Mesendoderm (in vitro differentiated cells): ENCODE measurements at regions not wholly inside any gene's neighbourhood (a gene's known extent, or its start where the extent isn't known, plus 50 kb on each side); places are given as distances from the start of the nearest gene placed in this dataset.
"Not testable (repeated sequence)": the region's sequence is repeated elsewhere in the genome, so short reads cannot be mapped to it uniquely, and the experiment has no call there.

Experiments used
- DNase-seq: peaks from one replicate; pipeline ENCODE4 v3.0.0; 2013
- H2AK5ac ChIP-seq: 2 replicates; pipeline ENCODE4 v1.6.1; 2013; ENCODE audit warnings: low read length, inconsistent platforms
- H2BK120ac ChIP-seq: 2 replicates; pipeline ENCODE4 v1.6.1; 2013; ENCODE audit warnings: low read depth, mild to moderate bottlenecking, low read length, moderate library complexity, mixed read lengths
- H2BK15ac ChIP-seq: replicated peaks from 2 replicates; pipeline ENCODE4 v1.6.1; 2013; ENCODE audit warnings: low read depth, mild to moderate bottlenecking, moderate library complexity
- H2BK5ac ChIP-seq: 2 replicates; pipeline ENCODE4 v1.6.1; 2013; ENCODE audit warnings: low read length, inconsistent platforms
- H3K18ac ChIP-seq: 2 replicates; pipeline ENCODE4 v1.6.1; 2013; ENCODE audit warnings: mild to moderate bottlenecking, low read length, mixed read lengths
- H3K23ac ChIP-seq: one replicate; pipeline ENCODE4 v1.6.1; 2013; ENCODE audit warnings: low read length
- H3K27ac ChIP-seq: 2 replicates; pipeline ENCODE4 v1.5.1; 2013; ENCODE audit warnings: low read depth, mild to moderate bottlenecking, inconsistent platforms, low read length, moderate library complexity
- H3K27me3 ChIP-seq: 2 replicates; pipeline ENCODE4 v1.6.1; 2013; ENCODE audit warnings: low read length, control low read depth, mild to moderate bottlenecking, inconsistent platforms; ENCODE audit not compliant: insufficient read depth, poor library complexity
- H3K36me3 ChIP-seq: 2 replicates; pipeline ENCODE4 v1.6.1; 2013; ENCODE audit warnings: low read length, inconsistent platforms; ENCODE audit not compliant: control insufficient read depth, insufficient read depth
- H3K4ac ChIP-seq: one replicate; pipeline ENCODE4 v1.6.1; 2013; ENCODE audit warnings: low read depth, mild to moderate bottlenecking, low read length, moderate library complexity
- H3K4me1 ChIP-seq: 2 replicates; pipeline ENCODE4 v1.6.1; 2013; ENCODE audit warnings: low read depth, low read length, inconsistent platforms; ENCODE audit not compliant: control insufficient read depth
- H3K4me2 ChIP-seq: 2 replicates; pipeline ENCODE4 v1.6.1; 2013; ENCODE audit warnings: low read length
- H3K4me3 ChIP-seq: 2 replicates; pipeline ENCODE4 v1.5.1; 2013; ENCODE audit warnings: mild to moderate bottlenecking, low read length
- H3K56ac ChIP-seq: one replicate; pipeline ENCODE4 v1.6.1; 2013; ENCODE audit warnings: low read length
- H3K79me1 ChIP-seq: 2 replicates; pipeline ENCODE4 v1.6.1; 2013; ENCODE audit warnings: low read length, inconsistent platforms
- H3K79me2 ChIP-seq: 2 replicates; pipeline ENCODE4 v1.6.1; 2013; ENCODE audit warnings: mild to moderate bottlenecking, low read length; ENCODE audit not compliant: control insufficient read depth, insufficient read depth
- H3K9ac ChIP-seq: 2 replicates; pipeline ENCODE4 v1.6.1; 2013; ENCODE audit warnings: low read length, inconsistent platforms
- H4K5ac ChIP-seq: one replicate; pipeline ENCODE4 v1.6.1; 2013; ENCODE audit warnings: low read length
- H4K8ac ChIP-seq: one replicate; pipeline ENCODE4 v1.6.1; 2013; ENCODE audit warnings: low read depth, mild to moderate bottlenecking, control low read depth, low read length, moderate library complexity
- WGBS: extraction: QIAGEN DNeasy Blood & Tissue Kit; methylation state at CpG from one replicate; pipeline ENCODE4 v1.1.7; 2013; ENCODE audit warnings: low lambda C conversion rate, missing lambda C conversion rate; ENCODE audit not compliant: insufficient coverage; ENCODE audit errors: extremely low coverage; 5-methylcytosine and 5-hydroxymethylcytosine counted together

GRCh38 chrX:19212037-19212436 is 89.8 kb upstream of the ADGRG2 start:
- Histone ChIP-seq H4K5ac (no peak overlapping the region), H3K4me2 (no peak overlapping the region), H3K18ac (no peak overlapping the region), H2AK5ac (no peak overlapping the region), H3K4me3 (no peak overlapping the region), H3K79me2 (no peaks in the 10 kb centered on the region), H3K4me1 (no peaks in the 10 kb centered on the region), H3K4ac (no peak overlapping the region), H2BK15ac (no peak overlapping the region), H2BK120ac (no peak overlapping the region), H3K79me1 (no peaks in the 10 kb centered on the region), H3K9ac (no peak overlapping the region), H3K36me3 (no peaks in the 10 kb centered on the region), H3K23ac (no peak overlapping the region), H3K27ac (no peak overlapping the region), H2BK5ac (no peak overlapping the region), H3K56ac (no peak overlapping the region), H4K8ac (no peak overlapping the region), H3K27me3 (no peaks in the 10 kb centered on the region)
- no peak for DNase-seq

DNA sequence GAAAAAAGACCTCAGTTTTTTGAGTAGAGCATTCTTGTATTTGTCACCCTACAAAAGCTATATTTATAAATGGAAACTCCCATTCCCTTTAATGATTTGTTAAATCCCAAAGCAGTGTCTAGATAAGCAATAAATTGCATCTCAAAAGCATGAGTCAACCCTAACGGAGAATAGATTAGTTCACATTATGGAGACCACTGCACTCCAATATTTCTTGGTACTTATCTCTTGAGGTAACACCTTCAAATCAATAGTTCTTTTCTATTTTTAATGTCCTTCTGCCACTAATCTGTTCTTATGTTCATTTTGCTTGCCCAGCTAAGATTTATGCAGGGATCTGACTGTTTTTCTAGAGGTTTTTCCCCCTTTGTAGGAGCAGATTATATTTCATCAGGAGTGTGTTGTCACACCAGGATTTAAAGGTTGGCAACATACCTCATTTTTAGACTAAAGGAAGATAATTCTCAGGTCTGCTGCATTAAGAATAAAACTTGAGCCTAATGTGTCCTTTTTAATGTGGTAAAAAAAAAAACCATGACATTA is 91.4 kb upstream of the ADGRG2 start:
- no peak overlapping the region for H3K4me3 ChIP-seq
- H2BK5ac ChIP-seq = no peak overlapping the region
- H3K4me1 ChIP-seq = no peaks in the 10 kb centered on the region
- no peak overlapping the region for H3K9ac ChIP-seq
- no peak overlapping the region for H4K8ac ChIP-seq
- H2AK5ac ChIP-seq = no peak overlapping the region
- no peak overlapping the region for H2BK15ac ChIP-seq
- no peak overlapping the region for H2BK120ac ChIP-seq
- WGBS = no CpG with 5 or more reads among the region's 1 CpG
- no peaks in the 10 kb centered on the region for H3K79me1 ChIP-seq
- no peaks in the 10 kb centered on the region for H3K36me3 ChIP-seq
- no peak overlapping the region for H3K23ac ChIP-seq
- no peak overlapping the region for H3K4ac ChIP-seq
- no peak overlapping the region for H3K56ac ChIP-seq
- H3K27me3 ChIP-seq = no peaks in the 10 kb centered on the region
- no peak overlapping the region for H3K18ac ChIP-seq
- no peak overlapping the region for H3K4me2 ChIP-seq
- no peaks in the 10 kb centered on the region for H3K79me2 ChIP-seq
- no peak for DNase-seq
- H3K27ac ChIP-seq = no peak overlapping the region
- no peak overlapping the region for H4K5ac ChIP-seq

DNA sequence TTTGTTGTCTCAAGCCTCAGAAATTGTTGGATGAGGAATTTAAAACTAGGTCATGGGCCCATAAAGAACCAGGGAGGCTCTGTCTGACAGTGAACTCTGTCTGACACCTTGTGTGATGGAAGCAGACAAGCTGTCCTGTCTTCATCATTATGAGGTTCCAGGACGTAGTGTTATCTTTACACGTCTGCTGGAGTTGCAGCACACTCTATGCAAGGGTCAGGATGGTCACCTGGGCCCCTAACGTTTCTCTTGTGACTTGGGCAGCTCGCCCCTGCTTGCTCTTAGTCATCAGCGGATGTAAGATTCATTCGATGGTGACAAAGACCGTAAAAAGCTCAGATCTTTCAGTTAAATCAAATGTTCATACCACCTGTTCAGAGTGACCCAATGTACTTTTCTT is 92.0 kb upstream of the ADGRG2 start:
- Histone ChIP-seq H2BK120ac (no peak overlapping the region), H3K27me3 (no peaks in the 10 kb centered on the region), H2BK5ac (no peak overlapping the region), H3K4me1 (no peaks in the 10 kb centered on the region), H3K27ac (no peak overlapping the region), H3K79me2 (no peaks in the 10 kb centered on the region), H3K4ac (no peak overlapping the region), H2BK15ac (no peak overlapping the region), H3K4me2 (no peak overlapping the region), H4K8ac (no peak overlapping the region), H4K5ac (no peak overlapping the region), H3K79me1 (no peaks in the 10 kb centered on the region), H3K23ac (no peak overlapping the region), H3K56ac (no peak overlapping the region), H3K4me3 (no peak overlapping the region), H3K9ac (no peak overlapping the region), H2AK5ac (no peak overlapping the region), H3K36me3 (no peaks in the 10 kb centered on the region), H3K18ac (no peak overlapping the region)
- DNase-seq = peak; percentile 9
- WGBS = no CpG with 5 or more reads among the region's 7 CpGs

DNA sequence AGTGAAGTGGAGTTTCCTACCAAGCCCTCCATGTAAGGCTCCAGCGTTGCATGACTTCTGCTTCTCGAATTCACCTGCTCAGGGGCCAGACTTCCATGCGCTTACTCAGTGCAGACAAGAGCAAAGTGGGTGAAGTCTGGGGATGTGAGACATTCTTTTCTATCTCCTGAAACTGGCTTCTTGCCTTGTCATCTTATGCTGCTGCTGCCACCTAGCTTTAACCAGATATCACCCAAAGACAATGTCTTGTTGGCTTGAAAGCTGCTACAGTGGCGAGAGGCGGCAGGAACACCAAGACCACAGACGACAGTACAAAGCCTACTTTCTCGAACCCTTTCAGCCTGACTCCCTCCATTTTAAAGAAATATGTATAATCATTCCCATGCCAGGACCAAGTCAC is 103.6 kb upstream of the ADGRG2 start:
- Histone ChIP-seq H3K4ac (no peak overlapping the region), H3K56ac (no peak overlapping the region), H3K4me3 (no peak overlapping the region), H2BK15ac (no peak overlapping the region), H3K9ac (no peak overlapping the region), H3K4me2 (no peak overlapping the region), H3K27me3 (no peaks in the 10 kb centered on the region), H3K36me3 (no peaks in the 10 kb centered on the region), H3K79me1 (no peaks in the 10 kb centered on the region), H3K23ac (no peak overlapping the region), H4K5ac (no peak overlapping the region), H2AK5ac (no peak overlapping the region), H3K18ac (no peak overlapping the region), H3K27ac (no peak overlapping the region), H3K79me2 (no peaks in the 10 kb centered on the region), H2BK120ac (no peak overlapping the region), H4K8ac (no peak overlapping the region), H3K4me1 (no peaks in the 10 kb centered on the region), H2BK5ac (no peak overlapping the region)
- DNase-seq = peak; percentile 81
- no CpG with 5 or more reads among the region's 7 CpGs for WGBS

DNA sequence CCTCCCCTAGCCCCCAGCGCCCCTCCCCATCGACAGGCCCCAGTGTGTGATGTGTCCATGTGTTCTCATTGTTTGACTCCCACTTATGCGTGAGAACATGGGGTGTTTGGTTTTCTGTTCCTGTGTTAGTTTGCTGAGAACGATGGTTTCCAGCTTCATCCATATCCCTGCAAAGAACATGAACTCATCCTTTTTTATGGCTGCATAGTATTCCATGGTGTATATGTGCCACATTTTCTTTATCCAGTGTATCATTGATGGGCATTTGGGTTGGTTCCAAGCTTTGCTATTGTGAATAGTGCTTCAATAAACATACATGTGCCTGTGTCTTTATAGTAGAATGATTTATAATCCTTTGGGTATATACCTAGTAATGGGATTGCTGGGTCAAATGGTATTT is 107.6 kb upstream of the ADGRG2 start:
- not testable (repeated sequence) for H3K79me2 ChIP-seq, H3K4ac ChIP-seq, H3K36me3 ChIP-seq, H2AK5ac ChIP-seq, H2BK5ac ChIP-seq, DNase-seq, H4K5ac ChIP-seq, H3K4me3 ChIP-seq, H3K18ac ChIP-seq, H3K4me2 ChIP-seq, H3K27ac ChIP-seq, H4K8ac ChIP-seq, H3K27me3 ChIP-seq, H3K56ac ChIP-seq, H3K4me1 ChIP-seq, H3K79me1 ChIP-seq, H2BK15ac ChIP-seq, H3K23ac ChIP-seq, H2BK120ac ChIP-seq, H3K9ac ChIP-seq
- no CpG with 5 or more reads among the region's 4 CpGs for WGBS

DNA sequence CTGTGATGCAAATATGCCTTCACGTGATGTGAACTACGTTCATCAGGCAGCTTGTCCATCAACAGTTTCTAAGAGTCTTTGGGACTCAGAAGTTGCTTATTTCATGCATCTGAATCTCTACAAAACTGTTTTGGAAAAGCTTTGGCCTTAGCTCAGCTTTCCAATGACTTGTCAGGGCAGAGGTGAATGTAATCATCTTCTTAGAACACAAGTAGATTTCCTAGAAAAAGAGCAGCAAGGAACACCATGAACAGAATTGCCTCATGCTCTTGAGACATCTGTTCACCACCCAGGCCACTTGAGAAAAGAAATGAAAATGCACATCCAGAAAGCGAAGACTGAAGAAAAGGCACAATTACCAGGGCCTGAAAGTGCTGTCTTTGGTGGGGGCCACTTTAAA is 105.8 kb upstream of the PDHA1 start:
- Histone ChIP-seq H3K4ac (no peak overlapping the region), H3K18ac (no peak overlapping the region), H4K8ac (no peak overlapping the region), H4K5ac (no peak overlapping the region), H3K56ac (no peak overlapping the region), H3K27ac (no peak overlapping the region), H3K23ac (no peak overlapping the region), H2BK120ac (no peak overlapping the region), H3K9ac (no peak overlapping the region), H2BK15ac (no peak overlapping the region), H2AK5ac (no peak overlapping the region), H3K79me2 (no peaks in the 10 kb centered on the region), H3K27me3 (no peaks in the 10 kb centered on the region), H3K4me1 (no peaks in the 10 kb centered on the region), H3K79me1 (no peaks in the 10 kb centered on the region), H3K36me3 (no peaks in the 10 kb centered on the region), H3K4me2 (no peak overlapping the region), H3K4me3 (no peak overlapping the region), H2BK5ac (no peak overlapping the region)
- no peak for DNase-seq
- WGBS = no CpG with 5 or more reads among the region's 3 CpGs
